Ovary (tissue), 7 donors: ENCODE measurements at regions not wholly inside any gene's neighbourhood (a gene's known extent, or its start where the extent isn't known, plus 50 kb on each side); places are given as distances from the start of the nearest gene placed in this dataset.

ENCODE experiments used
- DNase-seq, 5 donors: peaks; one replicate each; pipeline ENCODE4 v3.0.0-alpha.2; 2019 to 2020
- H3K27ac ChIP-seq, 2 donors: fragments of 200-600 bp; one replicate each; pipeline versions ENCODE4 v1.5.1 to v1.8.0; 2019 to 2022
- H3K27me3 ChIP-seq: fragments of 200-600 bp; one replicate; pipeline ENCODE4 v1.8.0; 2022
- H3K36me3 ChIP-seq: fragments of 200-600 bp; sonication (generic); one replicate; pipeline ENCODE4 v1.5.1; 2019
- H3K4me1 ChIP-seq: one replicate; pipeline ENCODE4 v1.8.1; 2013; ENCODE audit warnings: mild to moderate bottlenecking, moderate library complexity; ENCODE audit not compliant: insufficient read depth
- H3K4me3 ChIP-seq: fragments of 200-600 bp; sonication (generic); one replicate; pipeline ENCODE4 v1.5.1; 2017
- H3K9me3 ChIP-seq, 2 donors: fragments of 200-600 bp in 1 of 2; sonication (generic) in 1 of 2; one replicate each; pipeline versions ENCODE4 v1.5.1 to v1.8.1; 2013 to 2019; ENCODE audit warnings: mild to moderate bottlenecking in 1 of 2, moderate library complexity in 1 of 2
- CTCF ChIP-seq, 3 donors: fragments of 450-650 bp in 2 of 3; fragments of 200-600 bp in 1 of 3; IDR thresholded peaks; one replicate each; pipeline versions ENCODE4 v1.5.1 to v1.8.0; 2016 to 2022; ENCODE audit warnings: antibody characterized with exemption in 3 of 3, mild to moderate bottlenecking in 1 of 3
- EP300 ChIP-seq: sonication (generic); formaldehyde crosslinking; IDR thresholded peaks from one replicate; pipeline ENCODE4 v1.6.1; 2017; ENCODE audit warnings: antibody characterized with exemption
- POLR2A ChIP-seq: fragments of 450-650 bp; IDR thresholded peaks from one replicate; pipeline ENCODE4 v1.6.1; 2017; ENCODE audit warnings: antibody characterized with exemption, mild to moderate bottlenecking, moderate library complexity
- WGBS, 3 donors: extraction: QIAGEN DNeasy Blood & Tissue Kit in 1 of 3; methylation state at CpG; one replicate each; pipeline versions ENCODE4 v1.1.5 to v1.1.7; 2013 to 2017; 5-methylcytosine and 5-hydroxymethylcytosine counted together
- intact Hi-C, 4 donors: fragments of 100-400 bp; cut with DNase I; formaldehyde crosslinking; loops; one replicate each; pipeline versions ENCODE4 v1.11.0 to v1.15.1; 2022 to 2023
- donor health status: DM: no; HTN: no; CAD: no; lungs with moderate emphysema.
- donor health status: DM: no; HTN: no; CAD: no.
- donor health status: Bipolar disorder and iron deficiency.
- donor health status: DM: no; HTN: no; CAD: no.
- donor health status: DM: yes; HTN: yes; CAD: no.

GRCh38 chr12:28950049-28950448, 199.0 kb upstream of the FAR2 start:
- no peaks in the 10 kb centered on the region for H3K27me3 ChIP-seq
- H3K36me3 ChIP-seq = no peaks in the 10 kb centered on the region
- no peak overlapping the region for H3K4me3 ChIP-seq
- H3K9me3 ChIP-seq = no peaks in the 10 kb centered on the region
- TF ChIP-seq CTCF (IDR thresholded peaks at IDR 0.05) = no peak
- TF ChIP-seq POLR2A = no peak
- TF ChIP-seq EP300 = no peak
- no peaks in the 10 kb centered on the region for H3K4me1 ChIP-seq
- DNase-seq = no peak
- intact Hi-C loops = no loop called here
- H3K27ac ChIP-seq = no peak overlapping the region

GRCh38 chr12:28951935-28952334, 197.1 kb upstream of the FAR2 start:
- Histone ChIP-seq H3K27me3 (no peaks in the 10 kb centered on the region), H3K9me3 (no peaks in the 10 kb centered on the region), H3K36me3 (no peaks in the 10 kb centered on the region), H3K4me3 (no peak overlapping the region), H3K4me1 (no peaks in the 10 kb centered on the region), H3K27ac (no peak overlapping the region)
- intact Hi-C loops = no loop called here
- WGBS, 3 donors = 89 to 92% (median 91%) methylated on average over 1 of the region's 1 CpG
- DNase-seq = no peak
- TF ChIP-seq EP300 = no peak
- TF ChIP-seq POLR2A = no peak
- TF ChIP-seq CTCF (IDR thresholded peaks at IDR 0.05) = no peak

GRCh38 chr12:28954333-28954732, 194.7 kb upstream of the FAR2 start:
- TF ChIP-seq EP300 (no peak), POLR2A (no peak), CTCF (IDR thresholded peaks at IDR 0.05) (no peak)
- Histone ChIP-seq H3K36me3 (no peaks in the 10 kb centered on the region), H3K4me3 (no peak overlapping the region), H3K4me1 (no peaks in the 10 kb centered on the region), H3K27ac (no peak overlapping the region), H3K27me3 (no peaks in the 10 kb centered on the region), H3K9me3 (no peaks in the 10 kb centered on the region)
- intact Hi-C loops = no loop called here
- DNase-seq = no peak

GRCh38 chr12:28955491-28955890, 193.6 kb upstream of the FAR2 start:
- H3K27me3 ChIP-seq = no peaks in the 10 kb centered on the region
- intact Hi-C loops = no loop called here
- no peaks in the 10 kb centered on the region for H3K36me3 ChIP-seq
- H3K4me1 ChIP-seq = no peaks in the 10 kb centered on the region
- DNase-seq = no peak
- no peak overlapping the region for H3K27ac ChIP-seq
- H3K4me3 ChIP-seq = no peak overlapping the region
- 83 to 87% (median 86%) methylated on average over 2 of the region's 2 CpGs for WGBS, 3 donors
- no peaks in the 10 kb centered on the region for H3K9me3 ChIP-seq
- TF ChIP-seq EP300 = no peak
- no peak for TF ChIP-seq POLR2A
- TF ChIP-seq CTCF (IDR thresholded peaks at IDR 0.05) = no peak

GRCh38 chr12:28955931-28956330, 193.1 kb upstream of the FAR2 start:
- Histone ChIP-seq H3K9me3 (no peaks in the 10 kb centered on the region), H3K27me3 (no peaks in the 10 kb centered on the region), H3K36me3 (no peaks in the 10 kb centered on the region), H3K4me3 (no peak overlapping the region), H3K4me1 (no peaks in the 10 kb centered on the region), H3K27ac (no peak overlapping the region)
- intact Hi-C loops = no loop called here
- no peak for DNase-seq
- TF ChIP-seq EP300 (no peak), POLR2A (no peak), CTCF (IDR thresholded peaks at IDR 0.05) (no peak)
